K562 (cell line): ENCODE measurements at regions not wholly inside any gene's neighbourhood (a gene's known extent, or its start where the extent isn't known, plus 50 kb on each side); places are given as distances from the start of the nearest gene placed in this dataset.

Experiments
- CTCF ChIP-seq, 3 experiments: IDR thresholded peaks in 2 of 3; conservative IDR thresholded peaks in 1 of 3; 2 replicates each; pipeline ENCODE4 v1.5.1; 2011 to 2012; ENCODE audit warnings: low read length in 3 of 3, mild to moderate bottlenecking in 3 of 3, control low read depth in 2 of 3, improper control_type of control experiment in 1 of 3, inconsistent platforms in 1 of 3, low read depth in 1 of 3, mixed read lengths in 1 of 3, moderate library complexity in 1 of 3; ENCODE audit not compliant: insufficient read depth in 2 of 3
- MECOM ChIP-seq: fragments of 250-450 bp; sonication (Bioruptor Pico); IDR thresholded peaks from 2 replicates; pipeline ENCODE4 v1.8.0; 2022; ENCODE audit warnings: inconsistent platforms
- SREBF1 ChIP-seq: fragments of 150-350 bp; IDR thresholded peaks from 2 replicates; pipeline ENCODE4 v1.6.1; 2014; ENCODE audit warnings: antibody characterized with exemption, low read depth, low read length, borderline replicate concordance
- TF ChIP-seq, protein P1 (sequence below), 2 experiments: fragments of 450-650 bp; IDR thresholded peaks; 2 replicates each; pipeline ENCODE4 v1.6.1; 2016; ENCODE audit warnings: mild to moderate bottlenecking in 2 of 2, borderline replicate concordance in 1 of 2, low read depth in 1 of 2, moderate library complexity in 1 of 2
- TF ChIP-seq, protein P2 (sequence below): fragments of 250-450 bp; sonication (Bioruptor Pico); IDR thresholded peaks from 2 replicates; pipeline ENCODE4 v1.5.0; 2021; ENCODE audit warnings: mild to moderate bottlenecking, borderline replicate concordance

- TF ChIP-seq, protein P1, sequence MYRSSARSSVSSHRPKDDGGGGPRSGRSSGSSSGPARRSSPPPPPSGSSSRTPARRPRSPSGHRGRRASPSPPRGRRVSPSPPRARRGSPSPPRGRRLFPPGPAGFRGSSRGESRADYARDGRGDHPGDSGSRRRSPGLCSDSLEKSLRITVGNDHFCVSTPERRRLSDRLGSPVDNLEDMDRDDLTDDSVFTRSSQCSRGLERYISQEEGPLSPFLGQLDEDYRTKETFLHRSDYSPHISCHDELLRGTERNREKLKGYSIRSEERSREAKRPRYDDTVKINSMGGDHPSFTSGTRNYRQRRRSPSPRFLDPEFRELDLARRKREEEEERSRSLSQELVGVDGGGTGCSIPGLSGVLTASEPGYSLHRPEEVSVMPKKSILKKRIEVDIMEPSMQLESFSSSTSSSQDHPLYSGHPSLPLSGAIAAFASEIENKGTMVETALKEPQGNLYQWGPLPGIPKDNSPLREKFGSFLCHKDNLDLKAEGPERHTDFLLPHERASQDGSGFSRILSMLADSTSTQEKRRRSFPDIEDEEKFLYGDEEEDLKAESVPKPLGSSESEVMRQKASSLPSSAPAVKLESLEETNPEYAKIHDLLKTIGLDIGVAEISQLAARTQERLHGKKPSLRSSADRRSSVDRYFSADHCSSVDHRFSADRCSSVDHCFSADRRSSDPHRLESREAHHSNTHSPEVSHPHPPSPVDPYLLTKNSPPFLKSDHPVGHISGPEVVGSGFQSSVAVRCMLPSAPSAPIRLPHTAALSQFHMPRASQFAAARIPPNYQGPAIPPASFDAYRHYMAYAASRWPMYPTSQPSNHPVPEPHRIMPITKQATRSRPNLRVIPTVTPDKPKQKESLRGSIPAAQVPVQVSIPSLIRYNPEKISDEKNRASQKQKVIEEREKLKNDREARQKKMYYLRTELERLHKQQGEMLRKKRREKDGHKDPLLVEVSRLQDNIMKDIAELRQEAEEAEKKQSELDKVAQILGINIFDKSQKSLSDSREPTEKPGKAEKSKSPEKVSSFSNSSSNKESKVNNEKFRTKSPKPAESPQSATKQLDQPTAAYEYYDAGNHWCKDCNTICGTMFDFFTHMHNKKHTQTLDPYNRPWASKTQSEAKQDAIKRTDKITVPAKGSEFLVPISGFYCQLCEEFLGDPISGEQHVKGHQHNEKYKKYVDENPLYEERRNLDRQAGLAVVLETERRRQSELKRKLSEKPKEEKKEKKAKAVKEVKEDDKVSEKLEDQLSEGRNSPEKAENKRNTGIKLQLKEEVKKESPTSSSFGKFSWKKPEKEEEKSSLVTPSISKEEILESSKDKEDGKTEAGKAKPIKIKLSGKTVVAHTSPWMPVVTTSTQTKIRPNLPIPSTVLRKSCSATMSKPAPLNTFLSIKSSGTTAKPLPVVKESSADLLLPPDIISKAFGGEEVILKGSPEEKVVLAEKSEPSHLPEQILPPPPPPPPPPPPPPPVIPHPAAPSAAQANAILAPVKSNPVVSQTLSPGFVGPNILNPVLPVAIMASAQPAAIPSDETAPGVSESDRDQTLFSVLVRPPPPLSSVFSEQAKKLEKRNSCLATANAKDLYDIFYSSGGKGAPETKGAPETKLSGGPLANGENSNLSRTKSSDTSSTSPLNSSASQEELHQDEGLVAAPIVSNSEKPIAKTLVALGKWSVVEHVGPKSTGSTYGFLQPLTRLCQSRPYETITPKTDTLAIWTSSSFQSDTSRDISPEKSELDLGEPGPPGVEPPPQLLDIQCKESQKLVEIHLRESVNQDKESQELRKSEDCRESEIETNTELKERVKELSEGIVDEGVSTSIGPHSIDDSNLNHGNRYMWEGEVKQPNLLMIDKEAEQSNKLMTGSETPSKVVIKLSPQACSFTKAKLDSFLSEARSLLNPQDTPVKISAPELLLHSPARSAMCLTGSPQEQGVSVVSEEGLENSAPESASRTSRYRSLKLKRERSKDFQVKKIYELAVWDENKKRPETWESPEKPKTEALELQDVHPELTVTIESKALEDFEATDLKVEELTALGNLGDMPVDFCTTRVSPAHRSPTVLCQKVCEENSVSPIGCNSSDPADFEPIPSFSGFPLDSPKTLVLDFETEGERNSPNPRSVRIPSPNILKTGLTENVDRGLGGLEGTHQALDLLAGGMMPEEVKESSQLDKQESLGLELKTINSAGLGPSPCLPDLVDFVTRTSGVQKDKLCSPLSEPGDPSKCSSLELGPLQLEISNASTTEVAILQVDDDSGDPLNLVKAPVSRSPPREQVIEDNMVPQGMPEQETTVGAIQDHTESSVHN (IDR thresholded peaks at IDR 0.05; ENCODE audit: borderline replicate concordance in 1 of 2, low read depth in 1 of 2), result no peak
- TF ChIP-seq SREBF1 (no peak), CTCF (IDR thresholded peaks at IDR 0.05 in 2 of 3, conservative IDR thresholded peaks at IDR 0.05 in 1 of 3; ENCODE audit: insufficient read depth in 2 of 3, low read depth in 1 of 3, low read length in 3 of 3) (no peak), MECOM (no peak)
- TF ChIP-seq, protein P2, sequence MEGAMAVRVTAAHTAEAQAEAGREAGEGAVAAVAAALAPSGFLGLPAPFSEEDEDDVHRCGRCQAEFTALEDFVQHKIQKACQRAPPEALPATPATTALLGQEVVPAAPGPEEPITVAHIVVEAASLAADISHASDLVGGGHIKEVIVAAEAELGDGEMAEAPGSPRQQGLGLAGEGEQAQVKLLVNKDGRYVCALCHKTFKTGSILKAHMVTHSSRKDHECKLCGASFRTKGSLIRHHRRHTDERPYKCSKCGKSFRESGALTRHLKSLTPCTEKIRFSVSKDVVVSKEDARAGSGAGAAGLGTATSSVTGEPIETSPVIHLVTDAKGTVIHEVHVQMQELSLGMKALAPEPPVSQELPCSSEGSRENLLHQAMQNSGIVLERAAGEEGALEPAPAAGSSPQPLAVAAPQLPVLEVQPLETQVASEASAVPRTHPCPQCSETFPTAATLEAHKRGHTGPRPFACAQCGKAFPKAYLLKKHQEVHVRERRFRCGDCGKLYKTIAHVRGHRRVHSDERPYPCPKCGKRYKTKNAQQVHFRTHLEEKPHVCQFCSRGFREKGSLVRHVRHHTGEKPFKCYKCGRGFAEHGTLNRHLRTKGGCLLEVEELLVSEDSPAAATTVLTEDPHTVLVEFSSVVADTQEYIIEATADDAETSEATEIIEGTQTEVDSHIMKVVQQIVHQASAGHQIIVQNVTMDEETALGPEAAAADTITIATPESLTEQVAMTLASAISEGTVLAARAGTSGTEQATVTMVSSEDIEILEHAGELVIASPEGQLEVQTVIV (CRISPR knock-in tag), result no peak
Observed at GRCh38 chr4:58807843-58808615, 1697.8 kb upstream of the IGFBP7 start.
